ENCODE measurements at regions not wholly inside any gene's neighbourhood (a gene's known extent, or its start where the extent isn't known, plus 50 kb on each side); places are given as distances from the start of the nearest gene placed in this dataset.

GRCh38 chr2:188132385-188132784 is 159.3 kb upstream of the GULP1 start:
- TF ChIP-seq REST (IDR thresholded peaks at IDR 0.05) (no peak), HNF4A (conservative IDR thresholded peaks at IDR 0.05) (peak in 1 of 2 donors; percentile 8)
- no peak overlapping the region for H3K27ac ChIP-seq (ENCODE audit: low read depth in 1 of 2, low read length in 2 of 2)
- no peak overlapping the region for H3K4me3 ChIP-seq (ENCODE audit: low read depth in 1 of 3, low read length in 3 of 3)
- no peak overlapping the region for H3K9ac ChIP-seq (ENCODE audit: low read depth in 1 of 2, low read length in 2 of 2)
- H3K36me3 ChIP-seq (ENCODE audit: control insufficient read depth in 4 of 4, insufficient read depth in 3 of 4, low read depth in 1 of 4, low read length in 3 of 4), result no peaks in the 10 kb centered on the region
- H3K9me3 ChIP-seq (ENCODE audit: control insufficient read depth in 4 of 4, low read length in 3 of 4), result no peaks in the 10 kb centered on the region
- no peaks in the 10 kb centered on the region for H3K4me1 ChIP-seq (ENCODE audit: control insufficient read depth in 4 of 4, insufficient read depth in 4 of 4, low read length in 3 of 4)
- WGBS, result 32% methylated on average over 5 of the region's 5 CpGs
- DNase-seq (ENCODE audit: low spot score), result no peak
- no peaks in the 10 kb centered on the region for H3K27me3 ChIP-seq (ENCODE audit: control insufficient read depth in 4 of 4, insufficient read depth in 4 of 4, low read length in 3 of 4)

- Histone ChIP-seq H3K4me1 (ENCODE audit: control insufficient read depth in 4 of 4, insufficient read depth in 4 of 4, low read length in 3 of 4) (no peaks in the 10 kb centered on the region), H3K9me3 (ENCODE audit: control insufficient read depth in 4 of 4, low read length in 3 of 4) (no peaks in the 10 kb centered on the region), H3K36me3 (ENCODE audit: control insufficient read depth in 4 of 4, insufficient read depth in 3 of 4, low read depth in 1 of 4, low read length in 3 of 4) (no peaks in the 10 kb centered on the region), H3K27ac (ENCODE audit: low read depth in 1 of 2, low read length in 2 of 2) (no peak overlapping the region), H3K4me3 (ENCODE audit: low read depth in 1 of 3, low read length in 3 of 3) (no peak overlapping the region), H3K27me3 (ENCODE audit: control insufficient read depth in 4 of 4, insufficient read depth in 4 of 4, low read length in 3 of 4) (no peaks in the 10 kb centered on the region), H3K9ac (ENCODE audit: low read depth in 1 of 2, low read length in 2 of 2) (no peak overlapping the region)
- WGBS, result 52% methylated on average over 1 of the region's 1 CpG
- no peak for DNase-seq (ENCODE audit: low spot score)
- no peak for TF ChIP-seq NR2F2 (IDR thresholded peaks at IDR 0.05)
- TF ChIP-seq HNF4G (IDR thresholded peaks at IDR 0.05), result no peak
- no peak for TF ChIP-seq RAD21 (IDR thresholded peaks at IDR 0.05)
- no peak for TF ChIP-seq TAF1 (conservative IDR thresholded peaks at IDR 0.05)
- TF ChIP-seq SP1 (IDR thresholded peaks at IDR 0.05), result no peak
- TF ChIP-seq HNF4A (conservative IDR thresholded peaks at IDR 0.05), result no peak
- TF ChIP-seq REST (IDR thresholded peaks at IDR 0.05), result no peak
- TF ChIP-seq RXRA (IDR thresholded peaks at IDR 0.05), result no peak
- no peak for TF ChIP-seq EGR1 (IDR thresholded peaks at IDR 0.05; ENCODE audit: low read depth in 2 of 2)
- TF ChIP-seq GABPA (IDR thresholded peaks at IDR 0.05 in 1 of 2, conservative IDR thresholded peaks at IDR 0.05 in 1 of 2), result no peak
- TF ChIP-seq FOXA1 (IDR thresholded peaks at IDR 0.05), result no peak
- no peak for TF ChIP-seq ATF3 (IDR thresholded peaks at IDR 0.05)
- no peak for TF ChIP-seq FOXA2 (IDR thresholded peaks at IDR 0.05)
- no peak for TF ChIP-seq YY1 (IDR thresholded peaks at IDR 0.05)
- TF ChIP-seq, protein P1, sequence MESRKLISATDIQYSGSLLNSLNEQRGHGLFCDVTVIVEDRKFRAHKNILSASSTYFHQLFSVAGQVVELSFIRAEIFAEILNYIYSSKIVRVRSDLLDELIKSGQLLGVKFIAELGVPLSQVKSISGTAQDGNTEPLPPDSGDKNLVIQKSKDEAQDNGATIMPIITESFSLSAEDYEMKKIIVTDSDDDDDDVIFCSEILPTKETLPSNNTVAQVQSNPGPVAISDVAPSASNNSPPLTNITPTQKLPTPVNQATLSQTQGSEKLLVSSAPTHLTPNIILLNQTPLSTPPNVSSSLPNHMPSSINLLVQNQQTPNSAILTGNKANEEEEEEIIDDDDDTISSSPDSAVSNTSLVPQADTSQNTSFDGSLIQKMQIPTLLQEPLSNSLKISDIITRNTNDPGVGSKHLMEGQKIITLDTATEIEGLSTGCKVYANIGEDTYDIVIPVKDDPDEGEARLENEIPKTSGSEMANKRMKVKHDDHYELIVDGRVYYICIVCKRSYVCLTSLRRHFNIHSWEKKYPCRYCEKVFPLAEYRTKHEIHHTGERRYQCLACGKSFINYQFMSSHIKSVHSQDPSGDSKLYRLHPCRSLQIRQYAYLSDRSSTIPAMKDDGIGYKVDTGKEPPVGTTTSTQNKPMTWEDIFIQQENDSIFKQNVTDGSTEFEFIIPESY (IDR thresholded peaks at IDR 0.05), result no peak
- TF ChIP-seq MAX (IDR thresholded peaks at IDR 0.05), result no peak
Measured at GRCh38 chr2:188134241-188134640, 157.4 kb upstream of the GULP1 start.

All from liver (tissue), 7 donors.